Osteoblast (primary cell): ENCODE measurements at regions not wholly inside any gene's neighbourhood (a gene's known extent, or its start where the extent isn't known, plus 50 kb on each side); places are given as distances from the start of the nearest gene placed in this dataset.

Source experiments
- DNase-seq: peaks from one replicate; pipeline ENCODE4 v3.0.0; 2011; ENCODE audit warnings: low spot score, mixed read lengths; ENCODE audit not compliant: insufficient read length; ENCODE audit errors: missing footprints
- H2AFZ ChIP-seq: 2 replicates; pipeline ENCODE4 v1.6.0; 2011; ENCODE audit warnings: mild to moderate bottlenecking, low read length
- H3K27ac ChIP-seq: 2 replicates; pipeline ENCODE4 v1.5.1; 2011; ENCODE audit warnings: mild to moderate bottlenecking, low read depth, low read length, moderate library complexity
- H3K27me3 ChIP-seq: 2 replicates; pipeline ENCODE4 v1.6.0; 2012; ENCODE audit warnings: mild to moderate bottlenecking, control low read depth, inconsistent platforms, low read length, moderate library complexity; ENCODE audit not compliant: insufficient read depth
- H3K36me3 ChIP-seq: 2 replicates; pipeline ENCODE4 v1.5.1; 2011; ENCODE audit warnings: mild to moderate bottlenecking, low read length, control low read depth, moderate library complexity; ENCODE audit not compliant: insufficient read depth
- H3K4me1 ChIP-seq: 2 replicates; pipeline ENCODE4 v1.5.1; 2011; ENCODE audit warnings: mild to moderate bottlenecking, low read length, control low read depth, moderate library complexity; ENCODE audit not compliant: insufficient read depth
- H3K4me2 ChIP-seq: 2 replicates; pipeline ENCODE4 v1.6.0; 2011; ENCODE audit warnings: mild to moderate bottlenecking, low read length; ENCODE audit not compliant: insufficient read depth
- H3K4me3 ChIP-seq: fragments of 200-600 bp; sonication (generic); 3 replicates; pipeline ENCODE4 v1.5.1; 2012; ENCODE audit warnings: mild to moderate bottlenecking, low read length, inconsistent platforms; ENCODE audit not compliant: insufficient read depth
- H3K79me2 ChIP-seq: 2 replicates; pipeline ENCODE4 v1.6.0; 2012; ENCODE audit warnings: mild to moderate bottlenecking, low read length, control low read depth, inconsistent platforms; ENCODE audit not compliant: insufficient read depth
- H3K9me3 ChIP-seq: 2 replicates; pipeline ENCODE4 v1.5.1; 2011; ENCODE audit warnings: low read depth, low read length, control low read depth
- H4K20me1 ChIP-seq: 2 replicates; pipeline ENCODE4 v1.6.0; 2012; ENCODE audit warnings: mild to moderate bottlenecking, low read length, control low read depth; ENCODE audit not compliant: insufficient read depth
- CTCF ChIP-seq: IDR thresholded peaks from 2 replicates; pipeline ENCODE4 v1.5.1; 2011; ENCODE audit warnings: mild to moderate bottlenecking, low read depth, low read length, moderate library complexity; ENCODE audit errors: extremely low read depth

- Histone ChIP-seq H3K9me3 (no peaks in the 10 kb centered on the region), H3K4me1 (peaks cover 53% of the 10 kb centered on the region), H4K20me1 (no peaks in the 10 kb centered on the region), H2AFZ (no peak overlapping the region), H3K27ac (no peak overlapping the region), H3K4me3 (no peak overlapping the region), H3K27me3 (no peaks in the 10 kb centered on the region), H3K36me3 (no peaks in the 10 kb centered on the region), H3K4me2 (no peak overlapping the region), H3K79me2 (no peaks in the 10 kb centered on the region)
- no peak for TF ChIP-seq CTCF
- DNase-seq = no peak
Observed at GRCh38 chr18:29160170-29160569, 983.2 kb upstream of the CDH2 start.

- Histone ChIP-seq H3K4me2 (peak overlapping the region; percentile 29), H3K9me3 (no peaks in the 10 kb centered on the region), H3K4me3 (no peak overlapping the region), H3K36me3 (no peaks in the 10 kb centered on the region), H2AFZ (no peak overlapping the region), H3K27me3 (no peaks in the 10 kb centered on the region), H4K20me1 (no peaks in the 10 kb centered on the region), H3K27ac (peak overlapping the region; percentile 60), H3K79me2 (no peaks in the 10 kb centered on the region), H3K4me1 (peaks cover 48% of the 10 kb centered on the region)
- no peak for TF ChIP-seq CTCF
- no peak for DNase-seq
Observed at GRCh38 chr18:29157905-29158304, 981.0 kb upstream of the CDH2 start.

- Histone ChIP-seq H4K20me1 (no peaks in the 10 kb centered on the region), H3K36me3 (no peaks in the 10 kb centered on the region), H3K27ac (peak overlapping the region; percentile 60), H3K9me3 (no peaks in the 10 kb centered on the region), H2AFZ (no peak overlapping the region), H3K4me2 (peak overlapping the region; percentile 54), H3K4me3 (no peak overlapping the region), H3K4me1 (peaks cover 44% of the 10 kb centered on the region), H3K79me2 (no peaks in the 10 kb centered on the region), H3K27me3 (no peaks in the 10 kb centered on the region)
- no peak for DNase-seq
- TF ChIP-seq CTCF = no peak
Observed at GRCh38 chr18:29157057-29157780, 980.3 kb upstream of the CDH2 start.

GRCh38 chr18:29156531-29156930, 979.6 kb upstream of the CDH2 start:
- H4K20me1 ChIP-seq = no peaks in the 10 kb centered on the region
- peak overlapping the region; percentile 59 for H3K27ac ChIP-seq
- no peak overlapping the region for H3K4me3 ChIP-seq
- H2AFZ ChIP-seq = no peak overlapping the region
- peak overlapping the region; percentile 54 for H3K4me2 ChIP-seq
- H3K79me2 ChIP-seq = no peaks in the 10 kb centered on the region
- H3K27me3 ChIP-seq = no peaks in the 10 kb centered on the region
- DNase-seq = no peak
- no peak for TF ChIP-seq CTCF
- no peaks in the 10 kb centered on the region for H3K9me3 ChIP-seq
- H3K36me3 ChIP-seq = no peaks in the 10 kb centered on the region
- peaks cover 39% of the 10 kb centered on the region for H3K4me1 ChIP-seq
